Endodermal cell (in vitro differentiated cells): ENCODE measurements at regions not wholly inside any gene's neighbourhood (a gene's known extent, or its start where the extent isn't known, plus 50 kb on each side); places are given as distances from the start of the nearest gene placed in this dataset.

Experiments
- DNase-seq: peaks from one replicate; pipeline ENCODE4 v3.0.0-alpha.2; 2017
- H3K27ac ChIP-seq: 2 replicates; pipeline ENCODE4 v1.5.1; 2013; ENCODE audit warnings: mild to moderate bottlenecking, low read depth, low read length, moderate library complexity
- H3K27me3 ChIP-seq: 2 replicates; pipeline ENCODE4 v1.6.1; 2013; ENCODE audit warnings: mild to moderate bottlenecking, low read length, moderate library complexity; ENCODE audit not compliant: insufficient read depth, control insufficient read depth, poor library complexity, severe bottlenecking
- H3K36me3 ChIP-seq: 2 replicates; pipeline ENCODE4 v1.7.0; 2013; ENCODE audit warnings: mild to moderate bottlenecking, low read length, moderate library complexity; ENCODE audit not compliant: control insufficient read depth, insufficient read depth
- H3K4me1 ChIP-seq: one replicate; pipeline ENCODE4 v1.7.0; 2013; ENCODE audit warnings: low read length; ENCODE audit not compliant: control insufficient read depth, insufficient read depth
- H3K4me3 ChIP-seq: 2 replicates; pipeline ENCODE4 v1.5.1; 2013; ENCODE audit warnings: mild to moderate bottlenecking, low read length, moderate library complexity
- H3K9ac ChIP-seq: 2 replicates; pipeline ENCODE4 v1.6.1; 2013; ENCODE audit warnings: mild to moderate bottlenecking, low read length, moderate library complexity; ENCODE audit not compliant: poor library complexity, severe bottlenecking; ENCODE audit errors: extremely low read depth
- H3K9me3 ChIP-seq: 2 replicates; pipeline ENCODE4 v1.6.1; 2013; ENCODE audit warnings: mild to moderate bottlenecking, low read length, moderate library complexity; ENCODE audit not compliant: control insufficient read depth
- H3K27ac Mint-ChIP-seq: 2 replicates; pipeline ENCODE4 v1.8.0; 2020; ENCODE audit warnings: mixed read lengths
- H3K27me3 Mint-ChIP-seq: 2 replicates; pipeline ENCODE4 v1.8.0; 2021; ENCODE audit warnings: mild to moderate bottlenecking, mixed read lengths; ENCODE audit not compliant: insufficient read depth
- H3K36me3 Mint-ChIP-seq: 2 replicates; pipeline ENCODE4 v1.8.0; 2020; ENCODE audit warnings: low read depth, mixed read lengths
- H3K4me1 Mint-ChIP-seq: 2 replicates; pipeline ENCODE4 v1.8.0; 2020; ENCODE audit warnings: mixed read lengths
- H3K4me3 Mint-ChIP-seq: 2 replicates; pipeline ENCODE4 v1.8.0; 2020; ENCODE audit warnings: mild to moderate bottlenecking, moderate library complexity, mixed read lengths
- H3K9me3 Mint-ChIP-seq: 2 replicates; pipeline ENCODE4 v1.8.0; 2020; ENCODE audit warnings: mild to moderate bottlenecking, mixed read lengths
- CTCF ChIP-seq: fragments of 200-600 bp; sonication (generic); conservative IDR thresholded peaks from 2 replicates; pipeline ENCODE4 v1.5.0; 2021; ENCODE audit warnings: antibody characterized with exemption, mild to moderate bottlenecking
- WGBS, 2 experiments: methylation state at CpG; one replicate each; pipeline versions ENCODE4 v1.1.5 to v1.1.7; 2013; ENCODE audit warnings: missing lambda C conversion rate in 2 of 2, mixed read lengths in 1 of 2; ENCODE audit not compliant: insufficient coverage in 1 of 2, insufficient read length in 1 of 2; 5-methylcytosine and 5-hydroxymethylcytosine counted together

- WGBS, 2 experiments: 93 to 99% methylated on average over 12 of the region's 12 CpGs
These were observed 220.2 kb downstream of the NDUFA10 start for GRCh38 chr2:239805043-239805329.

GRCh38 chr2:239804161-239805042 is 220.7 kb downstream of the NDUFA10 start:
- H3K4me1 Mint-ChIP-seq: no peaks in the 10 kb centered on the region
- H3K27ac Mint-ChIP-seq: no peak overlapping the region

More at GRCh38 chr2:239805043-239805329, 220.2 kb downstream of the NDUFA10 start:
- no peak overlapping the region for H3K27ac Mint-ChIP-seq
- no peak overlapping the region for H3K4me3 Mint-ChIP-seq
- no peak overlapping the region for H3K9ac ChIP-seq
- no peaks in the 10 kb centered on the region for H3K36me3 ChIP-seq
- H3K9me3 ChIP-seq: no peaks in the 10 kb centered on the region
- H3K4me1 ChIP-seq: no peaks in the 10 kb centered on the region
- no peaks in the 10 kb centered on the region for H3K27me3 ChIP-seq
- no peak for TF ChIP-seq CTCF
- H3K4me3 ChIP-seq: no peak overlapping the region
- no peaks in the 10 kb centered on the region for H3K4me1 Mint-ChIP-seq
- no peak overlapping the region for H3K27ac ChIP-seq
- peaks cover 1% of the 10 kb centered on the region for H3K27me3 Mint-ChIP-seq
- peak; percentile 26 for DNase-seq
- H3K9me3 Mint-ChIP-seq: peaks cover 8% of the 10 kb centered on the region
- no peaks in the 10 kb centered on the region for H3K36me3 Mint-ChIP-seq

GRCh38 chr2:239803766-239804115 is 221.4 kb downstream of the NDUFA10 start:
- TF ChIP-seq CTCF: no peak
- Histone ChIP-seq H3K9ac (no peak overlapping the region), H3K9me3 (no peaks in the 10 kb centered on the region), H3K4me1 (no peaks in the 10 kb centered on the region), H3K27me3 (no peaks in the 10 kb centered on the region), H3K36me3 (no peaks in the 10 kb centered on the region), H3K4me3 (no peak overlapping the region), H3K27ac (no peak overlapping the region)
- H3K27me3 Mint-ChIP-seq: no peaks in the 10 kb centered on the region
- H3K9me3 Mint-ChIP-seq: peaks cover 9% of the 10 kb centered on the region
- 68 to 76% methylated on average over 12 to 13 of the region's 13 CpGs for WGBS, 2 experiments
- DNase-seq: peak; percentile 61
- no peak overlapping the region for H3K4me3 Mint-ChIP-seq
- no peaks in the 10 kb centered on the region for H3K36me3 Mint-ChIP-seq
- no peak overlapping the region for H3K27ac Mint-ChIP-seq
- H3K4me1 Mint-ChIP-seq: no peaks in the 10 kb centered on the region

More at GRCh38 chr2:239804161-239805042, 220.7 kb downstream of the NDUFA10 start:
- no peaks in the 10 kb centered on the region for H3K36me3 Mint-ChIP-seq
- no peak for TF ChIP-seq CTCF
- H3K27me3 Mint-ChIP-seq: no peaks in the 10 kb centered on the region
- Histone ChIP-seq H3K36me3 (no peaks in the 10 kb centered on the region), H3K27ac (no peak overlapping the region), H3K9ac (no peak overlapping the region), H3K4me1 (no peaks in the 10 kb centered on the region), H3K4me3 (no peak overlapping the region), H3K9me3 (no peaks in the 10 kb centered on the region), H3K27me3 (no peaks in the 10 kb centered on the region)
- DNase-seq: peak; percentile 19
- no peak overlapping the region for H3K4me3 Mint-ChIP-seq
- 85 to 93% methylated on average over 14 to 18 of the region's 18 CpGs for WGBS, 2 experiments
- H3K9me3 Mint-ChIP-seq: peaks cover 9% of the 10 kb centered on the region
